Epithelial cell of proximal tubule (primary cell): ENCODE measurements at regions not wholly inside any gene's neighbourhood (a gene's known extent, or its start where the extent isn't known, plus 50 kb on each side); places are given as distances from the start of the nearest gene placed in this dataset.

Experiments
- DNase-seq: peaks from one replicate; pipeline ENCODE4 v3.0.0-alpha.2; 2011; ENCODE audit warnings: low read depth
- H3K4me3 ChIP-seq: 2 replicates; pipeline ENCODE4 v1.5.1; 2011; ENCODE audit warnings: low read depth, mild to moderate bottlenecking, low read length
- TF ChIP-seq, protein P1 (sequence below): conservative IDR thresholded peaks from 2 replicates; pipeline ENCODE4 v1.5.1; 2012; ENCODE audit warnings: low read depth, mild to moderate bottlenecking, low read length

DNA sequence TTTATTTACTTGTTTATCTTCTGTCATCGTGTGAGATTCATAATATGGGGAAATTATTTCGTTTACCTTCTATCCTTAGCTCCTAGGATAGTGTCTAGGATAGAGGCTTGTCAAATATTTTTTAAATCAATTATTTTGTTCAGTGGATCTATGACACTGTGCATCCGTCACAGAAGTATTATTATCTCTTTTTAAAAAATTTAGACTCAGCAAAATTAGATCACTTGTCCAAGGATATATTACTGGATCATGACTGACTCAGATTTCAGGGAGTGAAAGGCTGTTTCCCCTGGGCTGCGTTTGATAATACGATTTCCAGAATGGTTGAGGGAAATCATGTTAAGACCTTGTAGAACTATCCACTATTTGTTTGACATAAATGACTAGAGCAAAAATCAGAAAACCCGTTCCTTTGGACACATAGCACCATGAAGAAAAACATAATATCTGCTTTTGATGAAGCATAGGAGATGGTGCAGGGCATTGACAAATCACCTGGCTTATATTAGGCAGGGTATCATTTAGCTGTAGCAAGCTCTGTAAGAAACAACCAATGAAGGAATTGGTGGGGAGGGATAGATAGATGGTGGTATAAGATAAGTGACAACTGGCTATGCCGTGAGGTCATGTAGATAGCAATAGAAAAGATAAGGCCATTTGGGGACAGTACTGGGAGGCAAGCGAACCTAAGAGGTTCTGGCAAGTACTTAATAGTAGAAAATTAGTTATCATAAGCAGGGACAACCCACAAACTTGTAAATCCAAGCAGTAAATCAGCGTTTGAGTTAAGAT, 465.2 kb upstream of the MAN1A1 start:
- TF ChIP-seq, protein P1, sequence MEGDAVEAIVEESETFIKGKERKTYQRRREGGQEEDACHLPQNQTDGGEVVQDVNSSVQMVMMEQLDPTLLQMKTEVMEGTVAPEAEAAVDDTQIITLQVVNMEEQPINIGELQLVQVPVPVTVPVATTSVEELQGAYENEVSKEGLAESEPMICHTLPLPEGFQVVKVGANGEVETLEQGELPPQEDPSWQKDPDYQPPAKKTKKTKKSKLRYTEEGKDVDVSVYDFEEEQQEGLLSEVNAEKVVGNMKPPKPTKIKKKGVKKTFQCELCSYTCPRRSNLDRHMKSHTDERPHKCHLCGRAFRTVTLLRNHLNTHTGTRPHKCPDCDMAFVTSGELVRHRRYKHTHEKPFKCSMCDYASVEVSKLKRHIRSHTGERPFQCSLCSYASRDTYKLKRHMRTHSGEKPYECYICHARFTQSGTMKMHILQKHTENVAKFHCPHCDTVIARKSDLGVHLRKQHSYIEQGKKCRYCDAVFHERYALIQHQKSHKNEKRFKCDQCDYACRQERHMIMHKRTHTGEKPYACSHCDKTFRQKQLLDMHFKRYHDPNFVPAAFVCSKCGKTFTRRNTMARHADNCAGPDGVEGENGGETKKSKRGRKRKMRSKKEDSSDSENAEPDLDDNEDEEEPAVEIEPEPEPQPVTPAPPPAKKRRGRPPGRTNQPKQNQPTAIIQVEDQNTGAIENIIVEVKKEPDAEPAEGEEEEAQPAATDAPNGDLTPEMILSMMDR: no peak
- no peak for DNase-seq
- H3K4me3 ChIP-seq: no peak overlapping the region

- H3K4me3 ChIP-seq: no peak overlapping the region
- no peak for DNase-seq
- TF ChIP-seq, protein P1: no peak
Measured at GRCh38 chr6:119802464-119802863, 452.9 kb upstream of the MAN1A1 start.

DNA sequence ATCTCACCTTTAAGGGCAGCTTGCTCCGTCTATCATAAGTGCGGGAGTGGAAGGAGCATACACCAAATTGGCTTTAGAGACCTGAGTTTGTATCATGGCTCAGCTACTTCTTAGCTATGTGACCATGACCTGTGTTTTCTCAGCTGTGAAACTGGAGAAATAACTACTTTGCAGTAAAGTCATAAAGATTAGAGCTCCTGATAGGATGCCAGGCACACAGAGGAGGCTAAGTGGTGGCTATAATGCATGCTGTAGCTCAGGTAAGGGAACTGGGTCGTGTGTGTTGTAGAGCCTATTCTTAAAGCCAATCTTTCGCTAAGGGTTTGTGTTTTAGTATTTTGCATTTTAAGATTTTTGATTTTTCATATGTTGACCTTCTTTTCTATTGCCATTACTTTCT, 451.5 kb upstream of the MAN1A1 start:
- DNase-seq: no peak
- TF ChIP-seq, protein P1: no peak
- no peak overlapping the region for H3K4me3 ChIP-seq

DNA sequence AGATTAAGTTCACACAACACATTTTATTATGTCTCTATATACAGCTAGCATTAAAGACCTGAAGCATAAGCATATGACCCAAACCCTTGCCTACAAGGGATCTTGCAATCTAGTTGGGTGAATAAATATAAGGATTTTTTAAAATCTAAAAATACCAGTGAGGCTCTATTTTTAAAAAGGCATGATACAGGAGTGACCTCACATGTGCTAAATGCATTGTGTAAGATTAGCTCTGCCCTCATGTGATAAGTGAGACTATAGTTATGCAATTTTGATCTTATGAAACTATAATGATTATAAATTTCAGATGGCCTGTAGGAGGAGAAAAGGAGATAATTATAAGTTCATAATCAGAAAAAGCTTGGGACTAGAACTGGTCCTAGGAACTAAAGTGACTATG, 451.0 kb upstream of the MAN1A1 start:
- no peak overlapping the region for H3K4me3 ChIP-seq
- TF ChIP-seq, protein P1: no peak
- DNase-seq: no peak

- H3K4me3 ChIP-seq: no peak overlapping the region
- TF ChIP-seq, protein P1: no peak
- no peak for DNase-seq
Measured at GRCh38 chr6:119799596-119800509, 450.3 kb upstream of the MAN1A1 start.

DNA sequence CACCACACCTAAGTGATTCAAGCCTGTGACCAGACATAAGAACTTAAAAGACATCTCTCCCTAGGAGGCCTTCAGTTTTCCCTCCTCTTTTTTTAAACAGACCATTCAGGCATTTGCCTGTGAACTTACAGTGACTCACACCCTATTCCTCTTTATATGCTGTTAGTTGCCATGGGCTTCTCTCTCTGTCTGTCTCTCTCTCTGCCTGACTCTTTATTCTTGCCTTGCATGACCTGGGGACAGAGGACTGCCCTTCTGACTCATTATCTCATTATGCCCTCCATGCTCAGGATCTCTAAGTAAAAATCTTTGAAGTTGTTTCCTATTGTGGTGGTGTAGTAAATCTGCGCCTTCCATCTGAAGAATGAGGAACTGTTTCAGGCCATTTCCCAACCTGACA, 442.2 kb upstream of the MAN1A1 start:
- TF ChIP-seq, protein P1: no peak
- DNase-seq: no peak
- H3K4me3 ChIP-seq: no peak overlapping the region

DNA sequence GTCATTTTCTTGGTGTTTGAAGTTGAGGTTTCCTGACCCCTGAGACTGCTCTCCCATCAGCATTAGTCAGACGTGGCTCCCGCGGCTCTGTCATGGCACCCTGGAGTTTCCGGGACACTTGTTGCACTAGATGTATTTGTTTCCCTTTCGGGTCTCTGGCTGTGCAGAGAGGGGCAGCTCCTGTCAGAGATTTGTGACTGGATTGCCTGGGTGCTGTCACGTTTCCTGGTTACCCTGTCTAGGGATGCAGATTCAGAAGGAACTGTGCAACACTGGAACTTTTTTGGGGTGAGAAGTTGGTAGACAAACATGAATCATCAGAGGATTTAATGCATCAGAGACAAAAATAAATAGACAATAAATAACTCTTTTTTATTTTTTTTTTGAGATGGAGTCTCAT, 431.8 kb upstream of the MAN1A1 start:
- TF ChIP-seq, protein P1: no peak
- H3K4me3 ChIP-seq: no peak overlapping the region
- DNase-seq: no peak
